Lower leg skin (tissue), 3 donors: ENCODE measurements at regions not wholly inside any gene's neighbourhood (a gene's known extent, or its start where the extent isn't known, plus 50 kb on each side); places are given as distances from the start of the nearest gene placed in this dataset.

Source experiments
- CTCF ChIP-seq, 3 donors: fragments of 450-650 bp; IDR thresholded peaks; one replicate each; pipeline ENCODE4 v1.5.1; 2016; ENCODE audit warnings: antibody characterized with exemption in 3 of 3, mild to moderate bottlenecking in 3 of 3, moderate library complexity in 2 of 3
- POLR2A ChIP-seq, 2 donors: fragments of 450-650 bp; IDR thresholded peaks; one replicate each; pipeline ENCODE4 v1.6.1; 2016 to 2017; ENCODE audit warnings: antibody characterized with exemption in 2 of 2, mild to moderate bottlenecking in 1 of 2, moderate library complexity in 1 of 2

DNA sequence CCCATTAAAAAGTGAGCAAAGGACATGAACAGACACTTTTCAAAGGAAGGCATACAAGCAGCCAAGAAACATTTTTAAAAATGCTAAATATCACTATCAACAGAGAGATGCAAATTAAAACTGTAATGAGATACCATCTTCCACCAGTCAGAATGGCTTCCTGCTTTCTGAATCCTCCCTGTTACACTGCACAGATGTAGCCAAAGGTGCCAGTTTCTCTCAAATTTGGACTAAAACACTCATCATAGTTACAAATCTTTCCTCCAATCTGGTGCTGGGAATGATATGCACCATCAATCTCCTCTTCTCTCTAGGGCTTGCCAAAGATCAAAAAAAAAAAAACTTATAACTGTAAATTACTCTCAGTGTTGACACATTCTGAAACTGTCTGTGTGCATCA is 311.8 kb upstream of the CLEC14A start:
- TF ChIP-seq CTCF (IDR thresholded peaks at IDR 0.05): no peak
- no peak for TF ChIP-seq POLR2A (IDR thresholded peaks at IDR 0.05)
